Vagina (tissue), 2 donors: ENCODE measurements at regions not wholly inside any gene's neighbourhood (a gene's known extent, or its start where the extent isn't known, plus 50 kb on each side); places are given as distances from the start of the nearest gene placed in this dataset.
"Not testable (repeated sequence)": the region's sequence is repeated elsewhere in the genome, so short reads cannot be mapped to it uniquely, and the experiment has no call there.

Experiments
- DNase-seq, 2 donors: peaks; one replicate each; pipeline ENCODE4 v3.0.0-alpha.2; 2017; ENCODE audit errors: extremely low spot score in 2 of 2
- H3K27ac ChIP-seq: fragments of 200-600 bp; sonication (generic); one replicate; pipeline ENCODE4 v1.5.1; 2019
- H3K27me3 ChIP-seq: fragments of 200-600 bp; sonication (generic); one replicate; pipeline ENCODE4 v1.5.1; 2019
- H3K36me3 ChIP-seq, 2 donors: fragments of 200-600 bp; sonication (generic); one replicate each; pipeline ENCODE4 v1.5.1; 2017 to 2019
- H3K4me1 ChIP-seq: fragments of 200-600 bp; sonication (generic); one replicate; pipeline ENCODE4 v1.5.1; 2019
- H3K4me3 ChIP-seq, 2 donors: fragments of 200-600 bp; sonication (generic); 1 replicate in 1 of 2; 2 replicates in 1 of 2; pipeline ENCODE4 v1.5.1; 2016 to 2019
- H3K9me3 ChIP-seq: fragments of 200-600 bp; sonication (generic); one replicate; pipeline ENCODE4 v1.5.1; 2019
- CTCF ChIP-seq, 3 experiments: fragments of 450-650 bp in 2 of 3; fragments of 200-600 bp in 1 of 3; sonication (generic) in 1 of 3; IDR thresholded peaks; one replicate each; pipeline ENCODE4 v1.5.1; 2017 to 2019; ENCODE audit warnings: antibody characterized with exemption in 3 of 3, mild to moderate bottlenecking in 2 of 3, moderate library complexity in 2 of 3
- POLR2A ChIP-seq, 2 donors: fragments of 450-650 bp; IDR thresholded peaks; one replicate each; pipeline ENCODE4 v1.6.1; 2017; ENCODE audit warnings: antibody characterized with exemption in 2 of 2, mild to moderate bottlenecking in 2 of 2, moderate library complexity in 2 of 2
- POLR2AphosphoS5 ChIP-seq, 2 donors: sonication (generic); formaldehyde crosslinking; IDR thresholded peaks; one replicate each; pipeline ENCODE4 v1.9.0; 2017; ENCODE audit warnings: antibody characterized with exemption in 2 of 2, mild to moderate bottlenecking in 2 of 2, low read depth in 1 of 2; ENCODE audit not compliant: insufficient read depth in 1 of 2
- intact Hi-C: fragments of 100-400 bp; cut with DNase I; formaldehyde crosslinking; loops from one replicate; pipeline ENCODE4 v1.15.1; 2023

GRCh38 chr14:104230946-104231345 is 92.6 kb downstream of the KIF26A start:
- no peak for DNase-seq
- Histone ChIP-seq H3K4me3 (no peak overlapping the region), H3K4me1 (no peaks in the 10 kb centered on the region), H3K36me3 (no peaks in the 10 kb centered on the region), H3K27me3 (no peaks in the 10 kb centered on the region), H3K9me3 (peaks cover 4% of the 10 kb centered on the region), H3K27ac (no peak overlapping the region)
- TF ChIP-seq POLR2AphosphoS5 (IDR thresholded peaks at IDR 0.05; ENCODE audit: insufficient read depth in 1 of 2, low read depth in 1 of 2): no peak
- no peak for TF ChIP-seq POLR2A (IDR thresholded peaks at IDR 0.05)
- TF ChIP-seq CTCF (IDR thresholded peaks at IDR 0.05): no peak
- intact Hi-C loops: no loop called here

- Histone ChIP-seq H3K36me3 (no peaks in the 10 kb centered on the region), H3K27ac (no peak overlapping the region), H3K9me3 (peaks cover 4% of the 10 kb centered on the region), H3K27me3 (no peaks in the 10 kb centered on the region), H3K4me3 (no peak overlapping the region), H3K4me1 (no peaks in the 10 kb centered on the region)
- DNase-seq: no peak
- intact Hi-C loops: no loop called here
- no peak for TF ChIP-seq POLR2A (IDR thresholded peaks at IDR 0.05)
- no peak for TF ChIP-seq POLR2AphosphoS5 (IDR thresholded peaks at IDR 0.05; ENCODE audit: insufficient read depth in 1 of 2, low read depth in 1 of 2)
- no peak for TF ChIP-seq CTCF (IDR thresholded peaks at IDR 0.05)
Measured at GRCh38 chr14:104232070-104232484, 93.7 kb downstream of the KIF26A start.

GRCh38 chr14:104234007-104234786 is 95.8 kb downstream of the KIF26A start:
- H3K9me3 ChIP-seq, H3K4me1 ChIP-seq, intact Hi-C loops, H3K27me3 ChIP-seq, H3K36me3 ChIP-seq, H3K27ac ChIP-seq, DNase-seq, H3K4me3 ChIP-seq: not testable (repeated sequence)

- Histone ChIP-seq H3K4me1 (no peaks in the 10 kb centered on the region), H3K27ac (no peak overlapping the region), H3K27me3 (no peaks in the 10 kb centered on the region), H3K4me3 (no peak overlapping the region), H3K9me3 (peaks cover 4% of the 10 kb centered on the region), H3K36me3 (no peaks in the 10 kb centered on the region)
- DNase-seq: no peak
- intact Hi-C loops: no loop called here
- no peak for TF ChIP-seq CTCF (IDR thresholded peaks at IDR 0.05)
- TF ChIP-seq POLR2AphosphoS5 (IDR thresholded peaks at IDR 0.05; ENCODE audit: insufficient read depth in 1 of 2, low read depth in 1 of 2): no peak
- TF ChIP-seq POLR2A (IDR thresholded peaks at IDR 0.05): no peak
Measured at GRCh38 chr14:104235686-104236085, 97.3 kb downstream of the KIF26A start.

- Histone ChIP-seq H3K4me1 (no peaks in the 10 kb centered on the region), H3K27me3 (no peaks in the 10 kb centered on the region), H3K9me3 (peaks cover 4% of the 10 kb centered on the region), H3K27ac (no peak overlapping the region), H3K4me3 (no peak overlapping the region), H3K36me3 (no peaks in the 10 kb centered on the region)
- TF ChIP-seq POLR2AphosphoS5 (IDR thresholded peaks at IDR 0.05; ENCODE audit: insufficient read depth in 1 of 2, low read depth in 1 of 2) (no peak), CTCF (IDR thresholded peaks at IDR 0.05) (no peak), POLR2A (IDR thresholded peaks at IDR 0.05) (no peak)
- intact Hi-C loops: no loop called here
- DNase-seq: no peak
Measured at GRCh38 chr14:104237651-104238423, 99.5 kb downstream of the KIF26A start.
